NCI-H146 treated with DMSO at 0.1 percent for 48 hours (cell line): ENCODE measurements at regions not wholly inside any gene's neighbourhood (a gene's known extent, or its start where the extent isn't known, plus 50 kb on each side); places are given as distances from the start of the nearest gene placed in this dataset.

Experiments used
- DNase-seq: peaks from one replicate; lab custom pipeline; 2025; ENCODE audit not compliant: unreplicated experiment; lab: John Stamatoyannopoulos, UW

DNA sequence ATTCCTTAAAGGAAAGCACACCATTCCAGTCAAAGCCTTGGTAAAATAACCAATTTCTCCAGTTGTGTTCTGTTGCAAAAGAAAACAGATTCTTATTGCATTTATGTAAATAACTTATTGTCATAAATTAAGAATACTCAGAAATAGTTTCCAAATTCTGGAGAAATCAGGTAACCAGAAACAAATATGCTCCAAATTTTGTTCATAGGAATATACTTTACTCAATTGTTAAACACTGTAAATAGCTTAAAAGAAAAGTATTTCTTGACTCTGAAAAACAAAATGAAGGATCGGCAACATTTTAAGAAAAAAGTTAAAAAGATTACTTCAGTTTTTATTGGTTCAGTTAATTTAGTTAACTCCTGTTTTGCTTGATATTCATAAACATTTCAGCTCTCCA, 67.1 kb upstream of the PIK3CG start:
- no peak for DNase-seq

DNA sequence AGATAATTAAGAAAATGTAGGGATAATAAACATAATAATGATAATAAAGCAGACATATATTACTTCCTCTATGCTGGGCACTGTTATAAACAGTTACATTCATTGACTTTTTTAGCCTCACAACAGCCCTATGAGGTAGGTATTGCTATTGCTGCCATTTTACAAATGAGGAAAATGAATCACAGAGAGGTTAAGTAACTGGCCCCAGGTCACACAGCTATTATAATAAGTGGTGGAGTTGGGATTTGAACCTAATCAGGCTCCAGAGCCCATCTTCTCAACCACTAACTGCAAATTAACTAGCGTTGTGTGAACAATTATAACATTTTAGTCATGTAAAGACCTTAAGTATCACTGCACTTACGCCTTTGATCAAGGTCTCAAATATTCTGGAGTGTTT, 62.5 kb upstream of the PIK3CG start:
- DNase-seq, result no peak

DNA sequence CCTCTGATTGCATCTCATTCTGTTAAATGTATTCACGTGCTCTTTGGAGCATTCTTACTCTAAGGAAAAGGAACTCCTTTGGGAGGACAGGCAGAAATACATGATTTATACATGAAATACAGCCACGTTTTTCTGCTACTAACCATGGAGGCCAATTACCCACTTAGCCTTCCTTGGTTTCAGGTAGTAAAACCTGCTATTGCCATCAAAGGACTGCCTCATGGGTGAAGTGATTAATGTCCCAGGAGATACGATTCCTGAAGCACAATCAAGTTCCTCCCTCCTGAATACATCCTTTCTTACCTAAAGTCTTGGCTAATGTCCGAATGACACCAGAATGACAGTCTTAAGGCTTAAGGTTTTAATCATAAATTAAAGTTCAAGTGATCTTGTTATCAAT, 58.5 kb upstream of the PIK3CG start:
- no peak for DNase-seq

DNA sequence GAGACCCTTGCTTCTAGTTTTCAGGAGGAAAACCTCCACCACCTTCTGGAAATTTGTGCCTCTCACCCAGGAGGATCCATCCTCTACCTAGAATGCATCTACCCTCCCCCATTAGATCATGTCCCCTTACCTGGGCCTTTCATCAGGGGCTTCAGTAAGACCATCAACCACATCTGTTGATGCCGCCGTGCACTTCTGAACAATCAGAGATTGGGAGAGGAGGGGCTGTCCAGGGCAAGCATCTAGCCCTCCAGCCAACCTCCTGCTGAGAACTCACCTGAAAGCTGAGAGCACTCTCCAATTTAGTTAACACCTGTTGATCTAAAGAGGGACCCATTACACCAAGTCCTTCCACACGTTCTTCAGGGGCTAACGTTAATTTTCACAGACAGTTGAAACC, 57.6 kb upstream of the PIK3CG start:
- DNase-seq, result no peak

DNA sequence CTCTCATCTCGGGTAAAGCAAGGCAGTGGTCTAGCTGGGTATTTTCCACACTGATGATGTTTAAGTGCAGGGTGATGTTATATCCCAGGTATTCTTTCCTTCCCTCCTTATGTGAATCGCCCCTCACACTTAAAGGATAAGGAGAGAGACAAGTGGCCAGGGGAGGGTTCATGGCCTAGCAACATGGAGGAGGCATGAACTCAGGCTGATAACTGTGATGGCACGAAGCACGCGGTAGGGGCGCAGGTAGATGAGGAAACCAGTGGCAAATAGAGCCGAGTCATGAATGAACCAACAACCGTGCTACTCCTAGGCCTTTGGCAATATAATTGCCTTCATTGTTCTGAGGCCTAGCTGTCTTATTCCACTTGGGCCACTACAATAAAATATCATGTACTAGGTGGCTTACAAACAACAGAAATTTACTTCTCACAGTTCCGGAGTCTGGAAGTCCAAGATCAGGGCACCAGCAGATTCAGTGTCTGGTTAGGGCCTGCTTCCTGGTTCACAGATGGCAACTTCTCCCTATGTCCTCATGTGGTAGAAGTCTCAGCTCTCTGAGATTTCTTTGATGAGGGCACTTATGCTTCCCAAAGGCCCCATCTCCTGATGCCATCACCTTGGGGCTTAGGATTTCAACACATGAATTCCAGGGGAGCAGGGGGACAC, 56.0 kb upstream of the PIK3CG start:
- DNase-seq, result no peak

DNA sequence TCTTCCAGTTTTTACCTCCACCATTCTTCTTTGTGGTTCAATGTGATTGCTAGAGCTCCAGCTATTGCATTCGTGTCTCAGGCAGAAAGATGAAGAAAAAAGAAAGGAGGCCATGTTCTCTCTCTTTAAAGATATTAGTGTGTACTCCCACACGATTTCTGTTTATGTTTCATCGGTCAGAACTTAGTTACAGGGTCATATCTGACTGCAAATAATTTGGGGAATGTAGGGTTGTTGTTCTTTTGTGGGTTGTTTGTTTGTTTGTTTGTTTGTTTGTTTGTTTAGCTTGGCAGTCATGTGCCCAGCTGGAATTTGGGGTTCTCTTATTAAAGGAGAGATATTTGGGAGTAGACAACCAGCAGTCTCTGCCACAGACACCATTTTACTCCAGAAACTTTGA, 53.6 kb upstream of the PIK3CG start:
- DNase-seq, result no peak

DNA sequence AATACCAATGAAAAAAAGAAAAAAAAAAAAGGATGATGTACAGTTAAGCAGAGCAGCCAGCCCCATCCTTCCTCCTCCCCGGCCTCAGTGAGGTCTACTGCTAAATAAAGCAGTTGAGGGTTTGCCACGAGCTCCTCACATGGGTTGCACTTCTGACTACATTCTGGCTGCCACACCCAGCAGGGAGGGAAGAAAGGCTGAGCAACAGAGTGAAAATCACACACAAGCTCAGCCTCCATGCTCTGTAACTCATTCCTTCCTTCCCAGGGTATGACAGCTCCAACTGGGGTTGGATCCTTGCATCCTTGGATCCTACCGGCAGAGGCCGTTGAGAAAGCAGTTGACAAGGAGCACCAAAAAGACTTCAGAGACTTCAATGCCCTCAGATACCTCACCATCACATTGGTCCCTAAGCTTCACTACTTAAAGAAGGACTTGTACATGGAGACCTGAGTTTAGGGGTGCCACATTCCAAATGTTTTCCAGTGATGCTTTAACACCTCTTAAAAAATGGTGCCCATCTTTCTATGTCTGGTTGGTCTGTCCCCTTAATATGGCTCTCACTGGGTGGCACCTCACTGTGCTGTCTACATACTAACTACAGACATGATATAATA, 52.9 kb upstream of the PIK3CG start:
- no peak for DNase-seq

DNA sequence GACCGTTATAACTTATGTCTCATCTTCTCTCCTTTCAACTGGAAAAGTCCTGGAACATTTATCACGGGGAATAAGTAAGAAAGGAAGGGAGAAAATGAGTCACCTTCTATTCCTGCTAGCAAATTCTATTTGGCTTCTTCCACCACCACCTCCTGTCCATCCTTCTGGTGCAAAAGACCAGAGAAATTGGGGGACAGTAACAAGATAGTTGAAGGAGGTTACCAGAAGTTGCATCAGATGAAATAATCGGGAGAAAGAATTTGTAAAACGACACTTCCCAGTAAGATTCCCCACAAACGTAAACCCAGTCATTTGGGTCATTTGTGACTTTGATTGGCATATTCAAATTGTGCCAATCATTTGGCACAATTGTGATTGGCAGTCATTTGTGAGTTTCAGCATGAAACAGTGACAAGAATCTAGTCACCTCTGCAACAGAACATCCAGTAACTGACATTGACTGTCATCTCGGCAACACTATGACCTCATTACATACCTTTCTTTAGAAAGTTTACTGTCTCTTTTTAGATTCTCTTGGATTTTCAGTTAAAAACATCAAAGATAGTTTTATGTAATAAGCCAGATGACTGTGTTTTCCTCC, 51.3 kb upstream of the PIK3CG start:
- no peak for DNase-seq

DNA sequence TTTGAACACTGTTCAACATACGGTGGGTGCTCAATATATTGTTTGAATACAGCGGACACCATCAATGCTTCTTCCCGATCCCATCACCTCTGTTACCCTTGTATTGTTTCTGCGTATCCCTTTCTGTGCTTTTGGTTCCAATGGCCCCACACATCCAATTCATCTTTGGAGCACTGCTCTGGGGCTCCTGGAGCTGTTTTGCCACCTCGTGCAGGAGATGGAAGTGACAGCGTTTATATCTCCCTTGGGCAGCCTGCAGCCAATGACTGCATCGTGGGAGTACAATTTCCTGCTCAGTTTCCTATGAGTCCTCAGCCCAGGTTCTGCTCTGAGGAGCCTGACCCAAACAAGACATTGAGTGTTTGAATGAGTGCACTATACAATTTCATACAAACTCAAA, 50.2 kb upstream of the PIK3CG start:
- no peak for DNase-seq
